Tibial nerve (tissue), 4 donors: ENCODE measurements at regions not wholly inside any gene's neighbourhood (a gene's known extent, or its start where the extent isn't known, plus 50 kb on each side); places are given as distances from the start of the nearest gene placed in this dataset.

Source experiments
- CTCF ChIP-seq, 5 experiments: fragments of 200-600 bp in 3 of 5; fragments of 450-650 bp in 2 of 5; sonication (generic) in 3 of 5; IDR thresholded peaks; one replicate each; pipeline ENCODE4 v1.5.1; 2016 to 2019; ENCODE audit warnings: antibody characterized with exemption in 5 of 5, mild to moderate bottlenecking in 3 of 5, moderate library complexity in 2 of 5
- EP300 ChIP-seq, 2 donors: sonication (generic); formaldehyde crosslinking; IDR thresholded peaks; one replicate each; pipeline ENCODE4 v1.6.1; 2017; ENCODE audit warnings: antibody characterized with exemption in 2 of 2, mild to moderate bottlenecking in 1 of 2
- POLR2A ChIP-seq, 2 donors: fragments of 450-650 bp; IDR thresholded peaks; one replicate each; pipeline ENCODE4 v1.6.1; 2017; ENCODE audit warnings: antibody characterized with exemption in 2 of 2, mild to moderate bottlenecking in 2 of 2, moderate library complexity in 2 of 2

- TF ChIP-seq POLR2A (IDR thresholded peaks at IDR 0.05) (no peak), CTCF (IDR thresholded peaks at IDR 0.05) (no peak), EP300 (IDR thresholded peaks at IDR 0.05) (no peak)
Observed at GRCh38 chr15:96150254-96150653, 180.2 kb upstream of the NR2F2 start.
